ENCODE measurements at regions not wholly inside any gene's neighbourhood (a gene's known extent, or its start where the extent isn't known, plus 50 kb on each side); places are given as distances from the start of the nearest gene placed in this dataset.
A peak's percentile ranks its signal among the peaks of the same experiment; 100 is the strongest.
"Not testable (repeated sequence)": the region's sequence is repeated elsewhere in the genome, so short reads cannot be mapped to it uniquely, and the experiment has no call there.

DNA sequence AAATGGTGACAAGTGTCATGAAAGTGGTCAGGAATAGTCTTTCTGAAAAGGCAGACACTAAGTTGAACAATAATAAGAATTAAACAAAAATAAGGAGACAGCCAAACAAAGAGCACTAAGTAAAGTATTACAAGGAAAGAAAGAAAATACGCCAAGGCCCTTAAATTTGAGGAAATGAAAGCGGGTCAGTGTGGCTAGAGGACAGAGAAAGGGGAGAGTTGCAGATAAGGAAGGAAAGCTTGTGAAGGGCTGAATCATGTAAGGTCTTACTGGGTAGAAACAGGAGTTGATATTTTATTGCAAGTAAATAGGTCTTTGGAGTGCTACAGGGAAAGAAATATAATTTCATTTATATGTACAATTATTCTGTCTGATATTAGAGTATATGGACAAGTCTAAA is 732.1 kb downstream of the EPHA7 start:
- TF ChIP-seq, protein P1, sequence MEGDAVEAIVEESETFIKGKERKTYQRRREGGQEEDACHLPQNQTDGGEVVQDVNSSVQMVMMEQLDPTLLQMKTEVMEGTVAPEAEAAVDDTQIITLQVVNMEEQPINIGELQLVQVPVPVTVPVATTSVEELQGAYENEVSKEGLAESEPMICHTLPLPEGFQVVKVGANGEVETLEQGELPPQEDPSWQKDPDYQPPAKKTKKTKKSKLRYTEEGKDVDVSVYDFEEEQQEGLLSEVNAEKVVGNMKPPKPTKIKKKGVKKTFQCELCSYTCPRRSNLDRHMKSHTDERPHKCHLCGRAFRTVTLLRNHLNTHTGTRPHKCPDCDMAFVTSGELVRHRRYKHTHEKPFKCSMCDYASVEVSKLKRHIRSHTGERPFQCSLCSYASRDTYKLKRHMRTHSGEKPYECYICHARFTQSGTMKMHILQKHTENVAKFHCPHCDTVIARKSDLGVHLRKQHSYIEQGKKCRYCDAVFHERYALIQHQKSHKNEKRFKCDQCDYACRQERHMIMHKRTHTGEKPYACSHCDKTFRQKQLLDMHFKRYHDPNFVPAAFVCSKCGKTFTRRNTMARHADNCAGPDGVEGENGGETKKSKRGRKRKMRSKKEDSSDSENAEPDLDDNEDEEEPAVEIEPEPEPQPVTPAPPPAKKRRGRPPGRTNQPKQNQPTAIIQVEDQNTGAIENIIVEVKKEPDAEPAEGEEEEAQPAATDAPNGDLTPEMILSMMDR (IDR thresholded peaks at IDR 0.05; ENCODE audit: control insufficient read depth, extremely low read depth, insufficient read depth): no peak
- H3K4me3 ChIP-seq (ENCODE audit: low read depth, low read length): no peak overlapping the region
- no peak for DNase-seq (ENCODE audit: low read depth)

DNA sequence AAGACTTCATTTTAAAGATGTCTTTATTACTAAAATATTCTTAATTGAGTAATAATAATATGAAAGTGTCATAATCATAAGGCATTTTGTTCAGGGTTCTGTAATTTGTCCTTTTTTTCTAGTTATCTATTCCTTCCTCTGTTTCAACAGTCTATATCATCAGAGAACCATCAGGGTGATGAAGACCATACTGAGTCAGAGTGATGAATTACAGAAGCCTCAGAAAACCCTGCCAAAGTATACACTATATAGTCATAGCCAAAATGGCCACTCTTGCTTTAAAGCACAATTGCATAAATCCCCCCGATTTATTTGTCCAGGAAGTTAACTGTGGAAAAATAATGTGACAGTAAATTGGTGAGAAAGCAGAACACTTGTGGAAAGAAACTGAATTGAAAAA is 735.0 kb downstream of the EPHA7 start:
- H3K4me3 ChIP-seq (ENCODE audit: low read depth, low read length): no peak overlapping the region
- TF ChIP-seq, protein P1 (IDR thresholded peaks at IDR 0.05; ENCODE audit: control insufficient read depth, extremely low read depth, insufficient read depth): no peak
- DNase-seq (ENCODE audit: low read depth): no peak

DNA sequence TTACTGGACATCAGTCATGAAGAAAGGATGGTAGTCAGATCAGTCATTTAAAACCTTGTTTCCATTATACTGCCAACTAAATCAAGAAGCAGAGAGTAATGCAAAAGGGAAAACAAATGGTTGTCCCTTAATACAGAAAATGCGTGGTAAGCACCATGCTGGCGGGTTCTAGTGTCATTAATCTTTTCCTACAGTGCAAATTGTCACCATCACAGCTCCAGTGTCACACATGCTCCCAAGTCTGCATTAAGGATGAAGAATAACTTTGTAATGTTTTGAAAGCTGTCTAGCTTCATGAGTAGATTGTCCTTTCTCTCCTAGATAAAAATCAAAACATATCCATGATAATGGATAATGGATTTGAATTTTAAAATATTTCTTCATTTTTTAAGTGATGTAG is 735.6 kb downstream of the EPHA7 start:
- TF ChIP-seq, protein P1 (IDR thresholded peaks at IDR 0.05; ENCODE audit: control insufficient read depth, extremely low read depth, insufficient read depth): no peak
- DNase-seq (ENCODE audit: low read depth): no peak
- no peak overlapping the region for H3K4me3 ChIP-seq (ENCODE audit: low read depth, low read length)

DNA sequence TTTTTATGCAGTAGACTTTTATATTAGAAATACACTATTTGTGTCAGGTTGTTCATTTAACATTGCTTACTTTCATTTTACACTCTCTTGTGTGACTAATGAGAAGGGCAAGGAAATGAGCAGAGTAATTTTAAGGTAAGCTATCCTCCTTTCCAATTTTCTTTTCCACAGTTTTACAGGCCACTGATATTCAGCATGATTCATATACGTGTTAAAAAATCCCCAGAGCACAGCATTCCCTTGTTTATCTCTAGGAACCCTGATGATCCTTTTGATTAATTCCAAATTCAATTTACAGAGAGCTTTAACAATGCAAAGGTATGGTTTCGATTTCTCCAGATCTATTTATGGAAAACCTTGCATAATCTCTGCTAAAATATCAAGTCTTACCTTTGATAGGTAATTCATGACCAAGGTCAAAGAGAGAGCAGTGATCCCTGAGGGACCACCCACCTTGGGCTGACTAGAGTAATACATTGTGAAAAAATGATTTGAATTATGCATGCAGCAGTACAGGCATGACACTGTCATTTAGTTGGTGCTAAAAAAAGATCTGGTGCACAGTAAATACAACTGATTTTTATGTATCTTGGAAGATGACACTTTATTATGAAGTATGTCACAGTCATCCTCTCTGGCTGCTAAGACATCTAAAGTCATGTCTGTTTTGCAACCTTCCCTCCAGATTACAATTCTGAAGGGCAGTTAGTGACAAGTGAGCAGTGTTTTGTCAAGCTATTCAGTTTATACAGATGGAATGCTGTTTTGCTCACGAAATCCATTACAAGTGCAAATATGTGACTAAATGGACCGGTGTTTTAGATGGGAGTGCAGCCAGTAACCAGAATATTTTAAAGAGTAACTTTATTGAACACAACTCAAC is 736.6 kb downstream of the EPHA7 start:
- no peak for DNase-seq (ENCODE audit: low read depth)
- TF ChIP-seq, protein P1 (IDR thresholded peaks at IDR 0.05; ENCODE audit: control insufficient read depth, extremely low read depth, insufficient read depth): no peak
- H3K4me3 ChIP-seq (ENCODE audit: low read depth, low read length): no peak overlapping the region

DNA sequence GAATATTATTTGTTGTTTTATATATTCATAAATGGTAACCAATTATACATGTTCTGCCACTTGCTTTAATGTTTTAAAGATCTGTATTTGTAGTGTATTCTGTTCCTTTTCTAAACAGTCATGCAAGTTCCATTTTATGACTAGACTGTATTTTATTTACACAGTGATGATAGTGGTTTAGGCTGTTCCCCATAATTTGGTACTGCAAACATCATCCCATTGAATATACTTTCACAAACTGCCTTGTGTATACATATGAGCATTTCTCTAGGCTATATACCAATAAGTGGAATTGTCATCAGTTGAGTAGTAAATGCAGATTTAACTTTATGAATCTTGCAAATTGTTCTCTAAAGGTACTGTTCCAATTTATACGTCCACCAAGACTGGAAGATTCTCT is 738.0 kb downstream of the EPHA7 start:
- TF ChIP-seq, protein P1 (IDR thresholded peaks at IDR 0.05; ENCODE audit: control insufficient read depth, extremely low read depth, insufficient read depth): no peak
- DNase-seq (ENCODE audit: low read depth): peak; percentile 88
- H3K4me3 ChIP-seq (ENCODE audit: low read depth, low read length): no peak overlapping the region

DNA sequence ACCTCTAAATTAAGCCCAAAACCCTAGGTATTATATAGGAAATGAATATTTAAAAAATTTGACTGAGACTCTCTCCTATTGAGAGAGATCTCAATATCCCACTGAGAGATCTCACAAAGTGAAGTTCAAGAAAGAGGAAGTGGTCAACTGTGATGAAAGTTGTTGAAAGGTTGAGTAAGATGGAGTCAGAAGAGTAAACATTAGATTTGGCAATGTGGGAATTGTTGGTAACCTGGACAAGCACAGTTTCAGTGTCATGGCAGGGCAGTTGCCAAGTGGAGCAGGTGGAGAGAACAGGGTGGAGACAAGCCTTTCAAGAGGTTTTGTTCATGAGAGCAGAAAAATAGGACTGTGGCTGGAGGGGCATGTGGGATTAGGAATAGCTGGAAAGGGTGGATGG is 747.9 kb downstream of the EPHA7 start:
- not testable (repeated sequence) for DNase-seq (ENCODE audit: low read depth); H3K4me3 ChIP-seq (ENCODE audit: low read depth, low read length)

DNA sequence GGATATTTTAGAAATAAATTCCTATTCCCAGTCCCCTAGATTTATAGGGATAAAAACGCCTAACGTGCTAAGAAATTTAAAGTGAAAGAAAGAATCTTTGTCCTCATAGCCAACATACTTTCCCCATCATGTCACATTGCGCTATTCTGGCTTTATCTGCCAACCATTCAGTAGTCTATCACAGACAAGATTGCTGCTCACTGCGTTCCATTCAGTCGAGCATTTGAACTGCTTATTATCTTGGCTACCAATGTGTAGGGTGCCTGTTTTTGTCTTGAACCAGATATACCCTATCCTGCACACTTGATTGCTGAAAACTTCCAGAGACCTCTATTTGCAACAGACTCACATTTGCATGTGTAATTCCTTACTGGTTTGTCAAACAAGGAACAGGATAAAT is 751.5 kb downstream of the EPHA7 start:
- no peak for DNase-seq (ENCODE audit: low read depth)
- H3K4me3 ChIP-seq (ENCODE audit: low read depth, low read length): no peak overlapping the region
- TF ChIP-seq, protein P1 (IDR thresholded peaks at IDR 0.05; ENCODE audit: control insufficient read depth, extremely low read depth, insufficient read depth): no peak
